ENCODE measurements at regions not wholly inside any gene's neighbourhood (a gene's known extent, or its start where the extent isn't known, plus 50 kb on each side); places are given as distances from the start of the nearest gene placed in this dataset.

DNA sequence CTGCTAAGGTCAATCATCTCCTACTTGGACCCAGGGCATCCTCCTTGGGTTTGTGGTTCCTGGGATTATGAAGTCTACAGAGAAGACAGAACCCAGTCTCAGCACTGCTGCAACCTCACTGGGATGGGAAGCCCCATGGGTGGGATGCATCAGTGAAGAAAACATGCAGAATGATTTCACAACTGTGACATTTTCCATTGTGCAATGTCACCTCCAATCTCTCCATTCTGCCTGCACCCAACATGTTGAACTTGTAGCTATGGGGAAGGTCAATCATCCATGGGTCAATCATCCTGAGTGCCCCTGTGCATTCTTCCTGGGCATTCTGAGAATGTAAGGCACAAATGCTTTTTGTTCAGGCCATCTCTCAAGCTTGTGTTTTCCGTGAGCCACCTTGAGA lies 1004.4 kb upstream of the TMEM132C start:
- ChIA-PET POLR2A (interaction anchor here (0.6 kb wide), 1 partner anchor 119 kb away, joined by 3 read pairs; no protein-coding TSS in a partner anchor), CTCF (no interaction called here)
- TF ChIP-seq, protein P1, sequence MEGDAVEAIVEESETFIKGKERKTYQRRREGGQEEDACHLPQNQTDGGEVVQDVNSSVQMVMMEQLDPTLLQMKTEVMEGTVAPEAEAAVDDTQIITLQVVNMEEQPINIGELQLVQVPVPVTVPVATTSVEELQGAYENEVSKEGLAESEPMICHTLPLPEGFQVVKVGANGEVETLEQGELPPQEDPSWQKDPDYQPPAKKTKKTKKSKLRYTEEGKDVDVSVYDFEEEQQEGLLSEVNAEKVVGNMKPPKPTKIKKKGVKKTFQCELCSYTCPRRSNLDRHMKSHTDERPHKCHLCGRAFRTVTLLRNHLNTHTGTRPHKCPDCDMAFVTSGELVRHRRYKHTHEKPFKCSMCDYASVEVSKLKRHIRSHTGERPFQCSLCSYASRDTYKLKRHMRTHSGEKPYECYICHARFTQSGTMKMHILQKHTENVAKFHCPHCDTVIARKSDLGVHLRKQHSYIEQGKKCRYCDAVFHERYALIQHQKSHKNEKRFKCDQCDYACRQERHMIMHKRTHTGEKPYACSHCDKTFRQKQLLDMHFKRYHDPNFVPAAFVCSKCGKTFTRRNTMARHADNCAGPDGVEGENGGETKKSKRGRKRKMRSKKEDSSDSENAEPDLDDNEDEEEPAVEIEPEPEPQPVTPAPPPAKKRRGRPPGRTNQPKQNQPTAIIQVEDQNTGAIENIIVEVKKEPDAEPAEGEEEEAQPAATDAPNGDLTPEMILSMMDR (IDR thresholded peaks at IDR 0.05; ENCODE audit: extremely low read depth in 1 of 2, insufficient read depth in 1 of 2, low read depth in 1 of 2, low read length in 2 of 2) = no peak
- TF ChIP-seq FOS (IDR thresholded peaks at IDR 0.05; ENCODE audit: borderline replicate concordance, insufficient read depth, low read length) (no peak), POLR2AphosphoS5 (IDR thresholded peaks at IDR 0.05; ENCODE audit: insufficient read depth, low read depth, low read length) (no peak), MYC (IDR thresholded peaks at IDR 0.05; ENCODE audit: low read depth, low read length) (no peak), EZH2 (IDR thresholded peaks at IDR 0.05; ENCODE audit: borderline replicate concordance, low read depth, low read length, severe bottlenecking) (no peak), POLR2A (IDR thresholded peaks at IDR 0.05; ENCODE audit: low read depth, low read length) (no peak), JUN (IDR thresholded peaks at IDR 0.05; ENCODE audit: borderline replicate concordance, insufficient read depth, insufficient read length, low read depth) (no peak), GATA2 (IDR thresholded peaks at IDR 0.05; ENCODE audit: insufficient read depth, insufficient read length, low read depth, low read length) (no peak)
- TF ChIP-seq, protein P2, sequence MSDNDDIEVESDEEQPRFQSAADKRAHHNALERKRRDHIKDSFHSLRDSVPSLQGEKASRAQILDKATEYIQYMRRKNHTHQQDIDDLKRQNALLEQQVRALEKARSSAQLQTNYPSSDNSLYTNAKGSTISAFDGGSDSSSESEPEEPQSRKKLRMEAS (IDR thresholded peaks at IDR 0.05; ENCODE audit: insufficient read depth, insufficient read length) = no peak
- no peaks in the 10 kb centered on the region for H3K36me3 ChIP-seq (ENCODE audit: control insufficient read depth in 2 of 2, extremely low read depth in 1 of 2, insufficient read depth in 2 of 2, low read length in 2 of 2)
- H3K79me2 ChIP-seq (ENCODE audit: control insufficient read depth, insufficient read depth, low read length) = no peaks in the 10 kb centered on the region
- FAIRE-seq = no peak
- BruUV-seq (replicated peaks) = no TSS peak
- intact Hi-C loops (cut with micrococcal nuclease) = no loop called here
- no peaks in the 10 kb centered on the region for H3K9me1 ChIP-seq (replicated peaks; ENCODE audit: control insufficient read depth, extremely low read depth, insufficient read depth, low read length)
- H3K27ac ChIP-seq (ENCODE audit: insufficient read depth, low read depth, low read length) = no peak overlapping the region
- no peaks in the 10 kb centered on the region for H3K9me3 ChIP-seq (replicated peaks; ENCODE audit: control insufficient read depth, insufficient read depth, low read length)
- no peak overlapping the region for H3K4me3 ChIP-seq (replicated peaks in 1 of 3; ENCODE audit: insufficient read depth in 1 of 3, low read depth in 1 of 3, low read length in 3 of 3)
- dilution Hi-C loops (cut with MboI; ENCODE audit: extremely low pct_ligation_motif_present, low sequenced_read_pairs) = no loop called here
- no peaks in the 10 kb centered on the region for H4K20me1 ChIP-seq (replicated peaks; ENCODE audit: control insufficient read depth, extremely low read depth, insufficient read depth, low read length)
- H3K4me1 ChIP-seq (ENCODE audit: control insufficient read depth, extremely low read depth, insufficient read depth, low read length) = no peaks in the 10 kb centered on the region
- H3K27me3 ChIP-seq (ENCODE audit: control insufficient read depth in 2 of 2, insufficient read depth in 2 of 2, low read length in 2 of 2) = no peaks in the 10 kb centered on the region
- no peak overlapping the region for H3K9ac ChIP-seq (replicated peaks; ENCODE audit: extremely low read depth, insufficient read depth, low read length)
- no peak for DNase-seq (ENCODE audit: low read depth, low spot score)
- H3K4me2 ChIP-seq (ENCODE audit: insufficient read depth, low read length) = no peak overlapping the region
- no peak overlapping the region for H2AFZ ChIP-seq (ENCODE audit: low read depth, low read length)

Data from endothelial cell of umbilical vein (primary cell).